H9 (cell line): ENCODE measurements at regions not wholly inside any gene's neighbourhood (a gene's known extent, or its start where the extent isn't known, plus 50 kb on each side); places are given as distances from the start of the nearest gene placed in this dataset.

Experiments used
- DNase-seq: peaks from one replicate; pipeline ENCODE4 v3.0.0-alpha.2; 2017
- H2AFZ ChIP-seq: one replicate; pipeline ENCODE4 v1.6.1; 2013; ENCODE audit warnings: mild to moderate bottlenecking, low read length, control low read depth, moderate library complexity
- H2AK5ac ChIP-seq: 2 replicates; pipeline ENCODE4 v1.6.1; 2013; ENCODE audit warnings: low read length, control low read depth, mixed read lengths; ENCODE audit not compliant: insufficient read length
- H2BK120ac ChIP-seq: one replicate; pipeline ENCODE4 v1.6.1; 2013; ENCODE audit warnings: low read depth, mild to moderate bottlenecking, low read length, control low read depth, inconsistent platforms; ENCODE audit not compliant: poor library complexity, severe bottlenecking
- H2BK12ac ChIP-seq: 2 replicates; pipeline ENCODE4 v1.6.1; 2013; ENCODE audit warnings: low read length, control low read depth, mixed read lengths, low read depth; ENCODE audit not compliant: insufficient read length
- H2BK15ac ChIP-seq: 2 replicates; pipeline ENCODE4 v1.6.1; 2013; ENCODE audit warnings: low read depth, low read length, control low read depth
- H2BK20ac ChIP-seq: one replicate; pipeline ENCODE4 v1.6.1; 2013; ENCODE audit warnings: low read depth, mild to moderate bottlenecking, low read length, control low read depth, inconsistent platforms; ENCODE audit not compliant: poor library complexity, severe bottlenecking
- H2BK5ac ChIP-seq: 2 replicates; pipeline ENCODE4 v1.6.1; 2013; ENCODE audit warnings: low read length, control low read depth, mixed read lengths; ENCODE audit not compliant: insufficient read length
- H3K14ac ChIP-seq: 2 replicates; pipeline ENCODE4 v1.6.1; 2013; ENCODE audit warnings: low read length, control low read depth; ENCODE audit not compliant: insufficient read depth
- H3K18ac ChIP-seq: 2 replicates; pipeline ENCODE4 v1.6.1; 2013; ENCODE audit warnings: low read depth, mild to moderate bottlenecking, mixed read lengths, low read length, control low read depth; ENCODE audit not compliant: insufficient read length
- H3K23ac ChIP-seq: 2 replicates; pipeline ENCODE4 v1.6.1; 2013; ENCODE audit warnings: low read length, control low read depth, mixed read lengths, low read depth; ENCODE audit not compliant: insufficient read length
- H3K23me2 ChIP-seq: 2 replicates; pipeline ENCODE4 v1.6.1; 2013; ENCODE audit warnings: low read depth, mild to moderate bottlenecking, mixed read lengths, low read length, control low read depth; ENCODE audit not compliant: insufficient read length, poor library complexity, severe bottlenecking
- H3K27ac ChIP-seq: 2 replicates; pipeline ENCODE4 v1.5.1; 2013; ENCODE audit warnings: low read length, control low read depth, mixed read lengths, low read depth; ENCODE audit not compliant: insufficient read length
- H3K27me3 ChIP-seq: 2 replicates; pipeline ENCODE4 v1.6.1; 2013; ENCODE audit warnings: low read length, control low read depth, inconsistent platforms; ENCODE audit not compliant: insufficient read depth
- H3K4ac ChIP-seq: 2 replicates; pipeline ENCODE4 v1.6.1; 2013; ENCODE audit warnings: low read depth, mild to moderate bottlenecking, control low read depth, inconsistent platforms, low read length, moderate library complexity
- H3K4me1 ChIP-seq: 2 replicates; pipeline ENCODE4 v1.6.1; 2013; ENCODE audit warnings: low read length, control low read depth, inconsistent platforms; ENCODE audit not compliant: insufficient read depth
- H3K4me2 ChIP-seq: 2 replicates; pipeline ENCODE4 v1.6.1; 2013; ENCODE audit warnings: low read length, control low read depth, mixed read lengths; ENCODE audit not compliant: insufficient read length, insufficient read depth
- H3K56ac ChIP-seq: 2 replicates; pipeline ENCODE4 v1.6.1; 2013; ENCODE audit warnings: low read depth, mild to moderate bottlenecking, mixed read lengths, low read length, control low read depth; ENCODE audit not compliant: insufficient read length
- H3K79me1 ChIP-seq: 2 replicates; pipeline ENCODE4 v1.6.1; 2013; ENCODE audit warnings: low read depth, mild to moderate bottlenecking, moderate library complexity, low read length, control low read depth, inconsistent platforms; ENCODE audit not compliant: insufficient read depth, poor library complexity, severe bottlenecking
- H3K79me2 ChIP-seq: 2 replicates; pipeline ENCODE4 v1.6.1; 2013; ENCODE audit warnings: low read length, control low read depth, inconsistent platforms; ENCODE audit not compliant: insufficient read depth
- H3K9ac ChIP-seq: 2 replicates; pipeline ENCODE4 v1.6.1; 2013; ENCODE audit warnings: low read length, control low read depth, mixed read lengths; ENCODE audit not compliant: insufficient read length; ENCODE audit errors: extremely low read depth
- H3K9me3 ChIP-seq: one replicate; pipeline ENCODE4 v1.6.1; 2013; ENCODE audit warnings: low read depth, low read length, inconsistent platforms; ENCODE audit not compliant: control insufficient read depth
- H3T11ph ChIP-seq: one replicate; pipeline ENCODE4 v1.6.1; 2013; ENCODE audit warnings: mild to moderate bottlenecking, low read length, control low read depth, inconsistent platforms
- H4K20me1 ChIP-seq: one replicate; pipeline ENCODE4 v1.6.1; 2013; ENCODE audit not compliant: control insufficient read depth, insufficient read length, insufficient read depth
- H4K5ac ChIP-seq: 2 replicates; pipeline ENCODE4 v1.6.1; 2013; ENCODE audit warnings: low read depth, mild to moderate bottlenecking, mixed read lengths, low read length, control low read depth; ENCODE audit not compliant: insufficient read length
- H4K8ac ChIP-seq: replicated peaks from 2 replicates; pipeline ENCODE4 v1.6.1; 2013; ENCODE audit warnings: low read length, control low read depth, mixed read lengths, low read depth; ENCODE audit not compliant: insufficient read length
- H4K91ac ChIP-seq: 2 replicates; pipeline ENCODE4 v1.6.1; 2013; ENCODE audit warnings: low read depth, mild to moderate bottlenecking, moderate library complexity, mixed read lengths, low read length, control low read depth; ENCODE audit not compliant: insufficient read length
- H3K27ac Mint-ChIP-seq, 3 experiments: 2 replicates in 2 of 3; 3 replicates in 1 of 3; pipeline ENCODE4 v1.8.0; 2020 to 2021; ENCODE audit warnings: mixed read lengths in 3 of 3, mild to moderate bottlenecking in 1 of 3, moderate library complexity in 1 of 3
- H3K27me3 Mint-ChIP-seq: 2 replicates; pipeline ENCODE4 v1.8.0; 2021; ENCODE audit warnings: low read depth, mild to moderate bottlenecking, moderate library complexity, mixed read lengths
- H3K36me3 Mint-ChIP-seq, 3 experiments: 2 replicates in 2 of 3; 3 replicates in 1 of 3; pipeline ENCODE4 v1.8.0; 2020 to 2021; ENCODE audit warnings: low read depth in 3 of 3, mixed read lengths in 3 of 3; ENCODE audit not compliant: insufficient read depth in 1 of 3
- H3K4me1 Mint-ChIP-seq, 2 experiments: 2 replicates each; pipeline ENCODE4 v1.8.0; 2020; ENCODE audit warnings: mixed read lengths in 2 of 2
- H3K4me3 Mint-ChIP-seq, 2 experiments: 2 replicates in 1 of 2; 3 replicates in 1 of 2; pipeline ENCODE4 v1.8.0; 2020 to 2021; ENCODE audit warnings: mild to moderate bottlenecking in 2 of 2, mixed read lengths in 2 of 2, moderate library complexity in 1 of 2
- H3K9me3 Mint-ChIP-seq, 2 experiments: 2 replicates in 1 of 2; 3 replicates in 1 of 2; pipeline ENCODE4 v1.8.0; 2020; ENCODE audit warnings: mild to moderate bottlenecking in 2 of 2, mixed read lengths in 2 of 2, moderate library complexity in 1 of 2
- CTCF ChIP-seq: fragments of 200-600 bp; sonication (generic); conservative IDR thresholded peaks from 3 replicates; pipeline ENCODE4 v1.8.0; 2021; ENCODE audit warnings: antibody characterized with exemption, mild to moderate bottlenecking
- WGBS: extraction: QIAGEN DNeasy Blood & Tissue Kit; methylation state at CpG from one replicate; pipeline ENCODE4 v1.1.7; 2013; ENCODE audit warnings: missing lambda C conversion rate, low lambda C conversion rate, mixed read lengths; ENCODE audit not compliant: insufficient read length; ENCODE audit errors: extremely low coverage; 5-methylcytosine and 5-hydroxymethylcytosine counted together

GRCh38 chr16:86783636-86784626 lies 205.6 kb downstream of the FOXL1 start:
- no peaks in the 10 kb centered on the region for H3K79me2 ChIP-seq
- no peak overlapping the region for H3K14ac ChIP-seq
- no peak overlapping the region for H2BK5ac ChIP-seq
- no peak overlapping the region for H4K5ac ChIP-seq
- H3K18ac ChIP-seq = no peak overlapping the region
- DNase-seq = no peak
- H3K4ac ChIP-seq = no peak overlapping the region
- Mint-ChIP-seq H3K36me3 (no peaks in the 10 kb centered on the region), H3K9me3 (no peaks in the 10 kb centered on the region), H3K4me1 (peaks cover 10 to 13% of the 10 kb centered on the region in 2 experiments), H3K4me3 (no peak overlapping the region), H3K27ac (no peak overlapping the region), H3K27me3 (peaks cover 3% of the 10 kb centered on the region)
- H2BK20ac ChIP-seq = no peak overlapping the region
- no peaks in the 10 kb centered on the region for H3K9me3 ChIP-seq
- H2AK5ac ChIP-seq = no peak overlapping the region
- no peak overlapping the region for H3K9ac ChIP-seq
- no peak overlapping the region for H3K23ac ChIP-seq
- no peak for TF ChIP-seq CTCF
- H2BK12ac ChIP-seq = no peak overlapping the region
- no peaks in the 10 kb centered on the region for H3K79me1 ChIP-seq
- peaks cover 2% of the 10 kb centered on the region; the same call in 1 of the 2 replicates for H3K4me1 ChIP-seq
- H3K4me2 ChIP-seq = no peak overlapping the region
- H2AFZ ChIP-seq = no peak overlapping the region
- H4K91ac ChIP-seq = no peak overlapping the region
- H3K23me2 ChIP-seq = no peaks in the 10 kb centered on the region
- no CpG with 5 or more reads among the region's 23 CpGs for WGBS
- H2BK120ac ChIP-seq = no peak overlapping the region
- no peaks in the 10 kb centered on the region for H3K27me3 ChIP-seq
- H2BK15ac ChIP-seq = no peak overlapping the region
- no peak overlapping the region for H3K56ac ChIP-seq
- H3K27ac ChIP-seq = no peak overlapping the region
- no peaks in the 10 kb centered on the region for H4K20me1 ChIP-seq
- H4K8ac ChIP-seq = no peak overlapping the region
- no peak overlapping the region for H3T11ph ChIP-seq
